ENCODE measurements at regions not wholly inside any gene's neighbourhood (a gene's known extent, or its start where the extent isn't known, plus 50 kb on each side); places are given as distances from the start of the nearest gene placed in this dataset.
"Not testable (repeated sequence)": the region's sequence is repeated elsewhere in the genome, so short reads cannot be mapped to it uniquely, and the experiment has no call there.

DNA sequence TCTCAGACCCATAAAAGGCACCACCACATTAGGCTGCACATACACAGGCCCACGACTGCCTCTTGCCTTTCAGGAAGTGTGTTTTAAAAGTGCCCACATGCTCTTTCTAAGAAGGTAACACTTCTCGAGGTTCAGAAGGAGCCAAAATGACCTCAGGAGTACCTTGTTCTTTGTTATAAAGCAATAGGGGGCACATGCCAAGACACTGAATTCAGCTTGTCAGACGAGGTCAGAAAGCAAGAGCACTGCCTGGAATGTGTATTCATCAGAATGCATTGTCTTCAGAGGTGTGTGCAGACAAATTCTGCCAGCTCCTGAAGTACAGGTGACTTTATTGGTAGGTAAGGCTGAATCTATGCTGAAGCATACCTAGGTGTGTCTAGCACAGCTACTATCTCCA is 114.5 kb upstream of the IRX1 start:
- TF ChIP-seq POLR2A (IDR thresholded peaks at IDR 0.05): no peak
- TF ChIP-seq, protein P1, sequence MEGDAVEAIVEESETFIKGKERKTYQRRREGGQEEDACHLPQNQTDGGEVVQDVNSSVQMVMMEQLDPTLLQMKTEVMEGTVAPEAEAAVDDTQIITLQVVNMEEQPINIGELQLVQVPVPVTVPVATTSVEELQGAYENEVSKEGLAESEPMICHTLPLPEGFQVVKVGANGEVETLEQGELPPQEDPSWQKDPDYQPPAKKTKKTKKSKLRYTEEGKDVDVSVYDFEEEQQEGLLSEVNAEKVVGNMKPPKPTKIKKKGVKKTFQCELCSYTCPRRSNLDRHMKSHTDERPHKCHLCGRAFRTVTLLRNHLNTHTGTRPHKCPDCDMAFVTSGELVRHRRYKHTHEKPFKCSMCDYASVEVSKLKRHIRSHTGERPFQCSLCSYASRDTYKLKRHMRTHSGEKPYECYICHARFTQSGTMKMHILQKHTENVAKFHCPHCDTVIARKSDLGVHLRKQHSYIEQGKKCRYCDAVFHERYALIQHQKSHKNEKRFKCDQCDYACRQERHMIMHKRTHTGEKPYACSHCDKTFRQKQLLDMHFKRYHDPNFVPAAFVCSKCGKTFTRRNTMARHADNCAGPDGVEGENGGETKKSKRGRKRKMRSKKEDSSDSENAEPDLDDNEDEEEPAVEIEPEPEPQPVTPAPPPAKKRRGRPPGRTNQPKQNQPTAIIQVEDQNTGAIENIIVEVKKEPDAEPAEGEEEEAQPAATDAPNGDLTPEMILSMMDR (IDR thresholded peaks at IDR 0.05): no peak
- no peak for DNase-seq (ENCODE audit: low spot score in 2 of 2)
- no peak overlapping the region for H3K4me3 ChIP-seq (ENCODE audit: low read depth, poor library complexity, severe bottlenecking)
- 54 to 62% methylated on average over 3 of the region's 3 CpGs for WGBS, 2 donors
- intact Hi-C loops (cut with DNase I; ENCODE audit: low total_unique reads): loop anchor here (5.0 kb wide), 1 partner anchor 234 kb away; no protein-coding TSS in a partner anchor

DNA sequence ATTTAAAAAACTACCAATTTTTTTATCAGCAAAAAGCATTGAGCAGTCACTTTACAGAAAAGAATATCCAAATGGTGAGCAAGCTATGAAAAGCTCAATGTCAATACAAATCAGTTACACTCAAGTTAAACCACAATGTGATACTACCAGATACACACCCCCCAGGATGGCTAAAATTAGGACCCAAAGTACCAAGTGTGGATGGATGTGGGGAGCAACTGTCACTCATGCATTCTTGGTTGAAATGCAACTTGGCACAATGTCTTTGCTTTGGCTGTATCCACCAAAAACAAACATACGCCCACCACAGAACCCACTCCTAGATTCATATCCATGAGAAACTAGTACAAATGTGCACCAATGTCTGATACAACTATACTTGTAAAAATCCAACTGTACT is 120.0 kb upstream of the IRX1 start:
- WGBS, 2 donors: 63 to 85% methylated on average over 1 of the region's 1 CpG
- TF ChIP-seq, protein P1 (IDR thresholded peaks at IDR 0.05): no peak
- TF ChIP-seq POLR2A (IDR thresholded peaks at IDR 0.05): no peak
- H3K4me3 ChIP-seq (ENCODE audit: low read depth, poor library complexity, severe bottlenecking): no peak overlapping the region
- DNase-seq (ENCODE audit: low spot score in 2 of 2): no peak
- intact Hi-C loops (cut with DNase I; ENCODE audit: low total_unique reads): no loop called here

- 94 to 100% methylated on average over 1 of the region's 1 CpG for WGBS, 2 donors
- TF ChIP-seq POLR2A (IDR thresholded peaks at IDR 0.05): no peak
- TF ChIP-seq, protein P1 (IDR thresholded peaks at IDR 0.05): no peak
- DNase-seq (ENCODE audit: low spot score in 2 of 2): no peak
- intact Hi-C loops (cut with DNase I; ENCODE audit: low total_unique reads): no loop called here
- H3K4me3 ChIP-seq (ENCODE audit: low read depth, poor library complexity, severe bottlenecking): no peak overlapping the region
These were observed 129.2 kb upstream of the IRX1 start for GRCh38 chr5:3466392-3466791.

- TF ChIP-seq, protein P1 (IDR thresholded peaks at IDR 0.05): no peak
- no peak for TF ChIP-seq POLR2A (IDR thresholded peaks at IDR 0.05)
- DNase-seq (ENCODE audit: low spot score in 2 of 2): no peak
- 83 to 92% methylated on average over 2 of the region's 2 CpGs for WGBS, 2 donors
- no peak overlapping the region for H3K4me3 ChIP-seq (ENCODE audit: low read depth, poor library complexity, severe bottlenecking)
- intact Hi-C loops (cut with DNase I; ENCODE audit: low total_unique reads): no loop called here
These were observed 135.2 kb upstream of the IRX1 start for GRCh38 chr5:3460416-3460815.

DNA sequence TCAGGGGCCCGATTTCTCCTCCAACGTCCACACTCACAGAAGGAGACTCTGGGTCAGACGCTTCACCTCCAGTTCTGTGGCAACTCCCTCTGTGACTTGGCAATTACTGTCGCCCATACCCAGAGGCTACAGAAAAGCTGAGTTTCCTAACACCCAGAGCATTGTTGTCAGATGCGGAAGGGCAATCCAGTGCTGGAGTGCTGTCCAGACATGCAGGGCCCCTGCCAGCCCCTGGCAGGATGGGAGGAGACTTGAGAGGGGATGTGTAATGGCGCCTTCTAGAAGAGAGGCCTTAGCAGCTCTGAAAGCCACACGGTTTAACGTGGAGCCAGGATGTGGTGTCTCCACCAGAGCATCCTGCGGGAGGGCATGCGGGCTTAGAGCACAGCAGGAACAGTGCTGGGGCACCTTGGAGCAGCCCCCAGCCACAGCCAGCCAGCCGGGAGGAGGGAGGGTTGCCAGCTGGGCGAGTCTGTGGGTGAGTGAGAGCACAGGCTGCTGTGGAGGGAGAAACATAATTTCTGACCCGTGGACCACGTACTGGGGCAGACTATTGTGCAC is 139.4 kb upstream of the IRX1 start:
- WGBS, 2 donors: 54 to 64% methylated on average over 13 to 14 of the region's 14 CpGs
- TF ChIP-seq POLR2A (IDR thresholded peaks at IDR 0.05): no peak
- TF ChIP-seq, protein P1 (IDR thresholded peaks at IDR 0.05): no peak
- no peak for DNase-seq (ENCODE audit: low spot score in 2 of 2)
- no peak overlapping the region for H3K4me3 ChIP-seq (ENCODE audit: low read depth, poor library complexity, severe bottlenecking)
- intact Hi-C loops (cut with DNase I; ENCODE audit: low total_unique reads): no loop called here

- H3K4me3 ChIP-seq (ENCODE audit: low read depth, poor library complexity, severe bottlenecking); DNase-seq (ENCODE audit: low spot score in 2 of 2); intact Hi-C loops (cut with DNase I; ENCODE audit: low total_unique reads): not testable (repeated sequence)
- 92 to 94% methylated on average over 27 of the region's 27 CpGs for WGBS, 2 donors
These were observed 141.6 kb upstream of the IRX1 start for GRCh38 chr5:3454028-3454427.

All from lower leg skin (tissue), 4 donors.